HCT116 (cell line): ENCODE measurements at regions not wholly inside any gene's neighbourhood (a gene's known extent, or its start where the extent isn't known, plus 50 kb on each side); places are given as distances from the start of the nearest gene placed in this dataset.

Experiments
- ATF3 ChIP-seq: IDR thresholded peaks from 2 replicates; pipeline ENCODE4 v1.6.1; 2012
- CTCF ChIP-seq, 3 experiments: fragments of 200-600 bp in 1 of 3; sonication (generic) in 1 of 3; IDR thresholded peaks in 2 of 3; conservative IDR thresholded peaks in 1 of 3; 2 replicates each; pipeline ENCODE4 v1.5.1; 2012 to 2017; ENCODE audit warnings: low read depth in 2 of 3, low read length in 2 of 3, antibody characterized with exemption in 1 of 3, borderline replicate concordance in 1 of 3, control low read depth in 1 of 3, mild to moderate bottlenecking in 1 of 3, mixed read lengths in 1 of 3, mixed run types in 1 of 3, moderate library complexity in 1 of 3; ENCODE audit not compliant: insufficient read depth in 1 of 3
- EZH2 ChIP-seq: fragments of 200-600 bp; sonication (generic); IDR thresholded peaks from 2 replicates; pipeline ENCODE4 v1.6.1; 2017; ENCODE audit warnings: antibody characterized with exemption, mixed run types
- POLR2AphosphoS5 ChIP-seq: IDR thresholded peaks from 2 replicates; pipeline ENCODE4 v1.6.1; 2011; ENCODE audit warnings: mild to moderate bottlenecking, low read depth, low read length, moderate library complexity

GRCh38 chr20:8983478-8984345 is 85.2 kb upstream of the PLCB4 start:
- no peak for TF ChIP-seq POLR2AphosphoS5
- no peak for TF ChIP-seq EZH2
- no peak for TF ChIP-seq CTCF (IDR thresholded peaks at IDR 0.05 in 2 of 3, conservative IDR thresholded peaks at IDR 0.05 in 1 of 3; ENCODE audit: borderline replicate concordance in 1 of 3, insufficient read depth in 1 of 3, low read depth in 2 of 3, low read length in 2 of 3)
- no peak for TF ChIP-seq ATF3
